CD14-positive monocyte (primary cell): ENCODE measurements at regions not wholly inside any gene's neighbourhood (a gene's known extent, or its start where the extent isn't known, plus 50 kb on each side); places are given as distances from the start of the nearest gene placed in this dataset.

Source experiments
- DNase-seq, 3 donors: peaks; one replicate each; pipeline ENCODE4 v3.0.0-alpha.2; 2011 to 2022
- H2AFZ ChIP-seq: 2 replicates; pipeline ENCODE4 v1.6.0; 2012; ENCODE audit warnings: mild to moderate bottlenecking, low read depth, low read length, inconsistent platforms; ENCODE audit not compliant: insufficient read depth, poor library complexity, severe bottlenecking
- H3K27ac ChIP-seq, 2 donors: 1 replicate in 1 of 2; 2 replicates in 1 of 2; pipeline ENCODE4 v1.5.1; 2012 to 2013; ENCODE audit warnings: low read length in 2 of 2, control low read depth in 1 of 2, inconsistent platforms in 1 of 2, low read depth in 1 of 2, mild to moderate bottlenecking in 1 of 2
- H3K27me3 ChIP-seq, 2 donors: one replicate each; pipeline versions ENCODE4 v1.6.0 to v1.6.1; 2011 to 2013; ENCODE audit warnings: low read length in 2 of 2; ENCODE audit not compliant: control insufficient read depth in 2 of 2, insufficient read depth in 2 of 2
- H3K36me3 ChIP-seq, 2 donors: replicated peaks in 1 of 2; 1 replicate in 1 of 2; 2 replicates in 1 of 2; pipeline versions ENCODE4 v1.5.1 to v1.6.1; 2012 to 2013; ENCODE audit warnings: low read length in 2 of 2, control low read depth in 1 of 2, inconsistent platforms in 1 of 2, mild to moderate bottlenecking in 1 of 2; ENCODE audit not compliant: insufficient read depth in 2 of 2, control insufficient read depth in 1 of 2
- H3K4me1 ChIP-seq, 2 donors: 1 replicate in 1 of 2; 2 replicates in 1 of 2; pipeline versions ENCODE4 v1.5.1 to v1.6.1; 2012 to 2013; ENCODE audit warnings: low read length in 2 of 2, control low read depth in 1 of 2, inconsistent platforms in 1 of 2, mild to moderate bottlenecking in 1 of 2, moderate library complexity in 1 of 2; ENCODE audit not compliant: insufficient read depth in 2 of 2, control insufficient read depth in 1 of 2
- H3K4me2 ChIP-seq: replicated peaks from 2 replicates; pipeline ENCODE3; 2012; ENCODE audit warnings: low read length, moderate library complexity, mild to moderate bottlenecking; ENCODE audit not compliant: poor library complexity, severe bottlenecking; ENCODE audit errors: extremely low read depth
- H3K4me3 ChIP-seq, 3 experiments: fragments of 200-600 bp in 1 of 3; sonication (generic) in 1 of 3; replicated peaks in 1 of 3; 1 replicate in 2 of 3; 2 replicates in 1 of 3; pipeline ENCODE4 v1.5.1; 2011 to 2013; ENCODE audit warnings: low read length in 3 of 3, mild to moderate bottlenecking in 3 of 3, control low read depth in 2 of 3, low read depth in 2 of 3, inconsistent platforms in 1 of 3, moderate library complexity in 1 of 3
- H3K79me2 ChIP-seq: 2 replicates; pipeline ENCODE4 v1.6.0; 2012; ENCODE audit warnings: mild to moderate bottlenecking, control low read depth, inconsistent platforms, low read length, moderate library complexity; ENCODE audit not compliant: insufficient read depth
- H3K9ac ChIP-seq: 2 replicates; pipeline ENCODE4 v1.6.0; 2017; ENCODE audit warnings: low read length, mild to moderate bottlenecking; ENCODE audit not compliant: insufficient read depth, poor library complexity, severe bottlenecking
- H3K9me3 ChIP-seq, 2 donors: replicated peaks in 1 of 2; 1 replicate in 1 of 2; 2 replicates in 1 of 2; pipeline versions ENCODE4 v1.5.1 to v1.6.1; 2012 to 2013; ENCODE audit warnings: low read length in 2 of 2, control low read depth in 1 of 2; ENCODE audit not compliant: control insufficient read depth in 1 of 2, insufficient read depth in 1 of 2
- H4K20me1 ChIP-seq: 2 replicates; pipeline ENCODE4 v1.6.0; 2012; ENCODE audit warnings: mild to moderate bottlenecking, low read length, control low read depth, moderate library complexity; ENCODE audit not compliant: insufficient read depth
- H3K27ac Mint-ChIP-seq, 7 donors: one replicate each; pipeline ENCODE4 v1.8.0; 2020; ENCODE audit warnings: mild to moderate bottlenecking in 7 of 7, mixed read lengths in 7 of 7, moderate library complexity in 6 of 7, inconsistent platforms in 2 of 7
- H3K27me3 Mint-ChIP-seq, 3 donors: one replicate each; pipeline ENCODE4 v1.8.0; 2021 to 2022; ENCODE audit warnings: low read depth in 3 of 3, mild to moderate bottlenecking in 3 of 3, mixed read lengths in 3 of 3, moderate library complexity in 3 of 3, inconsistent platforms in 1 of 3
- H3K36me3 Mint-ChIP-seq, 2 donors: one replicate each; pipeline ENCODE4 v1.8.0; 2020; ENCODE audit warnings: mixed read lengths in 2 of 2, inconsistent platforms in 1 of 2, mild to moderate bottlenecking in 1 of 2
- H3K4me1 Mint-ChIP-seq: one replicate; pipeline ENCODE4 v1.8.0; 2020; ENCODE audit warnings: mild to moderate bottlenecking, mixed read lengths
- H3K4me3 Mint-ChIP-seq, 2 donors: one replicate each; pipeline ENCODE4 v1.8.0; 2020; ENCODE audit warnings: mild to moderate bottlenecking in 2 of 2, mixed read lengths in 2 of 2, moderate library complexity in 1 of 2
- H3K9me3 Mint-ChIP-seq, 7 donors: one replicate each; pipeline ENCODE4 v1.8.0; 2020 to 2022; ENCODE audit warnings: mixed read lengths in 7 of 7, mild to moderate bottlenecking in 6 of 7, moderate library complexity in 6 of 7, inconsistent platforms in 2 of 7
- CTCF ChIP-seq: fragments of 200-600 bp; IDR thresholded peaks from one replicate; pipeline ENCODE4 v1.8.0; 2022; ENCODE audit warnings: antibody characterized with exemption, mild to moderate bottlenecking
- WGBS: methylation state at CpG from one replicate; pipeline ENCODE4 v1.1.5; 2013; ENCODE audit warnings: missing lambda C conversion rate; ENCODE audit not compliant: insufficient coverage; 5-methylcytosine and 5-hydroxymethylcytosine counted together
- intact Hi-C, 2 donors: fragments of 100-400 bp; cut with micrococcal nuclease; formaldehyde crosslinking; loops; one replicate each; pipeline versions ENCODE4 v1.15.0 to v1.15.1; 2023

- Mint-ChIP-seq H3K36me3 (no peaks in the 10 kb centered on the region), H3K4me1 (no peaks in the 10 kb centered on the region), H3K4me3 (no peak overlapping the region), H3K27me3 (peaks cover 0 to 1% (median 0%) of the 10 kb centered on the region in 3 donors), H3K27ac (no peak overlapping the region), H3K9me3 (peaks cover 2 to 16% (median 6%) of the 10 kb centered on the region in 7 donors)
- no peak overlapping the region for H3K4me2 ChIP-seq
- DNase-seq: no peak
- intact Hi-C loops: no loop called here
- no peak overlapping the region for H3K27ac ChIP-seq
- no peak for TF ChIP-seq CTCF
- no peaks in the 10 kb centered on the region for H3K4me1 ChIP-seq
- H3K9me3 ChIP-seq: peaks cover 0 to 16% of the 10 kb centered on the region in 2 donors
- H4K20me1 ChIP-seq: no peaks in the 10 kb centered on the region
- H3K27me3 ChIP-seq: no peaks in the 10 kb centered on the region
- no peak overlapping the region for H3K4me3 ChIP-seq
- H3K79me2 ChIP-seq: no peaks in the 10 kb centered on the region
- WGBS: 76% methylated on average over 8 of the region's 12 CpGs
- no peaks in the 10 kb centered on the region for H3K36me3 ChIP-seq
- H2AFZ ChIP-seq: no peak overlapping the region
- no peak overlapping the region for H3K9ac ChIP-seq
These were observed 717.0 kb upstream of the IGFBP3 start for GRCh38 chr7:46637793-46638735.

- WGBS: no CpG with 5 or more reads among the region's 3 CpGs
- H3K27ac ChIP-seq: no peak overlapping the region
These were observed 715.0 kb upstream of the IGFBP3 start for GRCh38 chr7:46636022-46636421.

More at GRCh38 chr7:46636022-46636421, 715.0 kb upstream of the IGFBP3 start:
- no peaks in the 10 kb centered on the region for H3K27me3 ChIP-seq
- intact Hi-C loops: no loop called here
- Mint-ChIP-seq H3K27ac (no peak overlapping the region), H3K36me3 (no peaks in the 10 kb centered on the region), H3K4me1 (no peaks in the 10 kb centered on the region), H3K9me3 (peaks cover 2 to 16% (median 5%) of the 10 kb centered on the region in 7 donors), H3K4me3 (no peak overlapping the region), H3K27me3 (peaks cover 0 to 1% (median 0%) of the 10 kb centered on the region in 3 donors)
- no peaks in the 10 kb centered on the region for H4K20me1 ChIP-seq
- H2AFZ ChIP-seq: no peak overlapping the region
- no peaks in the 10 kb centered on the region for H3K36me3 ChIP-seq
- H3K4me2 ChIP-seq: no peak overlapping the region
- no peak overlapping the region for H3K9ac ChIP-seq
- H3K79me2 ChIP-seq: no peaks in the 10 kb centered on the region
- no peak overlapping the region for H3K4me3 ChIP-seq
- no peak for TF ChIP-seq CTCF
- H3K9me3 ChIP-seq: peaks cover 0 to 16% of the 10 kb centered on the region in 2 donors
- no peaks in the 10 kb centered on the region for H3K4me1 ChIP-seq
- DNase-seq: no peak
